ENCODE measurements at regions not wholly inside any gene's neighbourhood (a gene's known extent, or its start where the extent isn't known, plus 50 kb on each side); places are given as distances from the start of the nearest gene placed in this dataset.
"Not testable (repeated sequence)": the region's sequence is repeated elsewhere in the genome, so short reads cannot be mapped to it uniquely, and the experiment has no call there.

DNA sequence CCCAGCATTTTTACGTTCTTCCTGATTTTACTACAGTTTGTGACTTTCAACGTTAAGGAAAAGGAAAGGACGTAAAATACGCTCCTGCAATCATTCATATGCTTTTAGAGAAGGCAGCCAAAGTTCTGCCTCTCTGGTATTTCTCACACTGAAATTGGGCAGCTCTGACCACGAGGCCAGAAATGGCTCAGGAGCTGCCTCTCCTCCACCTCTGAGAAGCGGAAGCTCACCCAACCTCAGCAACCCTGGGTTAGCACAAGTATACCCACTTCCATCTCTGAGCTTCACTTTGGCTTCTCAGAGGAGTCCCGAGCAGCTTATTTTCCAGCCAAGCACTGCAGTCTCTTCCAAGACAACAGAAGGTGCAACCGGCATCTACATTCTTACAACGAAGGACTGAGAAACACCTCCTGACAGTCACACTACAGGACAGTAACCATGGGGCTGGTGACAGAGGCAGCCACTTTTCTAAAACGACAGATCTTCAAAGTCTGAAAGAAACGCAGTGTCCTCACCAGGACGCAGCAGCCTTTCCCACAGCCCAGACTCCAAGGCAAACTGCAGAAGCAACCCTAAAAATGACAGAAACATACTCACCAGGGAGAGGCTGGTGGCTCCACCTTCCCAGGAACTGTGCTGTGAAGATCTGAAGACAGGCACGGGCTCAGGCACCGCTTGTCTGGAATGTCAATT, 373.7 kb downstream of the BCL2L11 start:
- TF ChIP-seq, protein P1, sequence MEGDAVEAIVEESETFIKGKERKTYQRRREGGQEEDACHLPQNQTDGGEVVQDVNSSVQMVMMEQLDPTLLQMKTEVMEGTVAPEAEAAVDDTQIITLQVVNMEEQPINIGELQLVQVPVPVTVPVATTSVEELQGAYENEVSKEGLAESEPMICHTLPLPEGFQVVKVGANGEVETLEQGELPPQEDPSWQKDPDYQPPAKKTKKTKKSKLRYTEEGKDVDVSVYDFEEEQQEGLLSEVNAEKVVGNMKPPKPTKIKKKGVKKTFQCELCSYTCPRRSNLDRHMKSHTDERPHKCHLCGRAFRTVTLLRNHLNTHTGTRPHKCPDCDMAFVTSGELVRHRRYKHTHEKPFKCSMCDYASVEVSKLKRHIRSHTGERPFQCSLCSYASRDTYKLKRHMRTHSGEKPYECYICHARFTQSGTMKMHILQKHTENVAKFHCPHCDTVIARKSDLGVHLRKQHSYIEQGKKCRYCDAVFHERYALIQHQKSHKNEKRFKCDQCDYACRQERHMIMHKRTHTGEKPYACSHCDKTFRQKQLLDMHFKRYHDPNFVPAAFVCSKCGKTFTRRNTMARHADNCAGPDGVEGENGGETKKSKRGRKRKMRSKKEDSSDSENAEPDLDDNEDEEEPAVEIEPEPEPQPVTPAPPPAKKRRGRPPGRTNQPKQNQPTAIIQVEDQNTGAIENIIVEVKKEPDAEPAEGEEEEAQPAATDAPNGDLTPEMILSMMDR (IDR thresholded peaks at IDR 0.05): not testable (repeated sequence)
- not testable (repeated sequence) for TF ChIP-seq POLR2AphosphoS5, TCF7L2 (IDR thresholded peaks at IDR 0.05; ENCODE audit: low read depth, low read length)
